ENCODE measurements at regions not wholly inside any gene's neighbourhood (a gene's known extent, or its start where the extent isn't known, plus 50 kb on each side); places are given as distances from the start of the nearest gene placed in this dataset.
"Not testable (repeated sequence)": the region's sequence is repeated elsewhere in the genome, so short reads cannot be mapped to it uniquely, and the experiment has no call there.

DNA sequence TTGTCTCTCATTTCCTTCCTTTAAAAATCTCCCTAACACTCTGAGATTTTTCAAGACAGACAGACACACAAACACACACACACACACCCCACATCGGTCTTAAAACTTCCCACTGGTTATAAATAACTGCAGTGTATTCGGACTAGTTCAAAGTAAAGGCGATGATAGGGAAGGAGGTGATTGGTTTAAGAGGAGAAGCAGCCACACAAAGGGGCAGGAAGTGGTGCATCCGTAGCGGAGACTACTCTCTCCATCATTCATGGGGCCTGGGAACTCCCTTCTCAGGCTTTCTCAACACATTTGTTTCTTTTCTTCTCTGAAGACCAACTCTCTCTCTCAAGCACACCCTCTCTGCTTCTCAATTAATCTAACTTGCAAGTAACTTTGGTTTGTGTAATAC, 149.1 kb upstream of the DPP10 start:
- no peak overlapping the region for H3K27ac ChIP-seq (ENCODE audit: low read depth, low read length)
- Mint-ChIP-seq H3K4me1 (no peaks in the 10 kb centered on the region), H3K27ac (no peak overlapping the region), H3K4me3 (no peak overlapping the region), H3K9me3 (peaks cover 0 to 7% (median 2%) of the 10 kb centered on the region in 11 donors), H3K27me3 (peaks cover 0 to 34% (median 16%) of the 10 kb centered on the region in 5 donors), H3K36me3 (no peaks in the 10 kb centered on the region)
- H3K9me3 ChIP-seq (ENCODE audit: control insufficient read depth in 2 of 3, low read length in 3 of 3), result no peaks in the 10 kb centered on the region
- no peaks in the 10 kb centered on the region for H3K27me3 ChIP-seq (ENCODE audit: control insufficient read depth in 2 of 2, insufficient read depth in 2 of 2, low read length in 2 of 2)
- H3K36me3 ChIP-seq (ENCODE audit: control insufficient read depth in 2 of 3, insufficient read depth in 3 of 3, low read length in 3 of 3), result no peaks in the 10 kb centered on the region
- H3K4me3 ChIP-seq (ENCODE audit: low read length), result no peak overlapping the region
- CTCF ChIA-PET, result no interaction called here
- POLR2A ChIA-PET, result no interaction called here
- H3K4me1 ChIP-seq (ENCODE audit: control insufficient read depth in 2 of 2, insufficient read depth in 2 of 2, low read length in 2 of 2), result no peaks in the 10 kb centered on the region
- DNase-seq, result no peak
- intact Hi-C loops (cut with micrococcal nuclease), result no loop called here
- no peak for ATAC-seq

DNA sequence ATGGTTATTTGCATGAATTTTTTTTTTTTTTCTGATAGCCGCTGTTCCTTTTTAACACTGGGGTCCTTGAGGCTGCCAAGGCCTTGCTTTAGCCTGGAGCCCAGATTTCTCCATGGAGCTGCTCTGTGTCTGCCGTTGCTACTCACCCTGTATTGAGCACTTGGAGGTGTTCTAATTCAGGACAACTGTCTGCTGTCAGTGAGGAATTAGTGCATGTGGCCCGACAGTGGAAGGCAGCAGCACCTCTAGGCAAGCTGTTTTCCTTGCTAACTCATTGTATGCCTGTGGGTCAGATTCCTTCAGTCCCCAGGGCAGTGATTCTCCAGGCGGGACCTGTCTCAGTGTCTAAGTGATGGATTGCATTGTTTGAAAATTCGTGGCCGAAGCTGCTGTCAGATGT, 147.7 kb upstream of the DPP10 start:
- Mint-ChIP-seq H3K36me3 (no peaks in the 10 kb centered on the region), H3K27ac (no peak overlapping the region), H3K4me1 (no peaks in the 10 kb centered on the region), H3K9me3 (peaks cover 0 to 7% (median 0%) of the 10 kb centered on the region in 11 donors), H3K4me3 (no peak overlapping the region), H3K27me3 (peaks cover 0 to 34% (median 17%) of the 10 kb centered on the region in 5 donors)
- intact Hi-C loops (cut with micrococcal nuclease), result no loop called here
- ATAC-seq (no peak), DNase-seq (no peak)
- ChIA-PET CTCF (no interaction called here), POLR2A (no interaction called here)
- no peaks in the 10 kb centered on the region for H3K27me3 ChIP-seq (ENCODE audit: control insufficient read depth in 2 of 2, insufficient read depth in 2 of 2, low read length in 2 of 2)
- H3K4me1 ChIP-seq (ENCODE audit: control insufficient read depth in 2 of 2, insufficient read depth in 2 of 2, low read length in 2 of 2), result no peaks in the 10 kb centered on the region
- H3K9me3 ChIP-seq (ENCODE audit: control insufficient read depth in 2 of 3, low read length in 3 of 3), result no peaks in the 10 kb centered on the region
- no peaks in the 10 kb centered on the region for H3K36me3 ChIP-seq (ENCODE audit: control insufficient read depth in 2 of 3, insufficient read depth in 3 of 3, low read length in 3 of 3)
- no peak overlapping the region for H3K4me3 ChIP-seq (ENCODE audit: low read length)
- H3K27ac ChIP-seq (ENCODE audit: low read depth, low read length), result no peak overlapping the region

DNA sequence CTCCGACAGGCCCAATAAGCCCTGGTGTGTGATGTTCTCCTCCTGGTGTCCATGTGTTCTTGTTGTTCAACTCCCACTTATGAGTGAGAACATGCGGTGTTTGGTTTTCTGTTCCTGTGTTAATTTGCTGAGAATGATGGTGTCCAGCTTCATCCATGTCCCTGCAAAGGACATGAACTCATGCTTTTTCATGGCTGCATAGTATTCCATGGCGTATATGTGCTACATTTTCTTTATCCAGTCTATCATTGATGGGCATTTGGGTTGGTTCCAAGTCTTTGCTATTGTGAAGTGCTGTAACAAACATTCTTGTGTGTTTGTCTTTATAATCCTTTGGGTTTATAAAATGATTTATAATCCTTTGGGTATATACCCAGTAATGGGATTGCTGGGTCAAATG, 142.1 kb upstream of the DPP10 start:
- CTCF ChIA-PET, result not testable (repeated sequence)
- peaks cover 0 to 21% (median 8%) of the 10 kb centered on the region in 11 donors for H3K9me3 Mint-ChIP-seq

DNA sequence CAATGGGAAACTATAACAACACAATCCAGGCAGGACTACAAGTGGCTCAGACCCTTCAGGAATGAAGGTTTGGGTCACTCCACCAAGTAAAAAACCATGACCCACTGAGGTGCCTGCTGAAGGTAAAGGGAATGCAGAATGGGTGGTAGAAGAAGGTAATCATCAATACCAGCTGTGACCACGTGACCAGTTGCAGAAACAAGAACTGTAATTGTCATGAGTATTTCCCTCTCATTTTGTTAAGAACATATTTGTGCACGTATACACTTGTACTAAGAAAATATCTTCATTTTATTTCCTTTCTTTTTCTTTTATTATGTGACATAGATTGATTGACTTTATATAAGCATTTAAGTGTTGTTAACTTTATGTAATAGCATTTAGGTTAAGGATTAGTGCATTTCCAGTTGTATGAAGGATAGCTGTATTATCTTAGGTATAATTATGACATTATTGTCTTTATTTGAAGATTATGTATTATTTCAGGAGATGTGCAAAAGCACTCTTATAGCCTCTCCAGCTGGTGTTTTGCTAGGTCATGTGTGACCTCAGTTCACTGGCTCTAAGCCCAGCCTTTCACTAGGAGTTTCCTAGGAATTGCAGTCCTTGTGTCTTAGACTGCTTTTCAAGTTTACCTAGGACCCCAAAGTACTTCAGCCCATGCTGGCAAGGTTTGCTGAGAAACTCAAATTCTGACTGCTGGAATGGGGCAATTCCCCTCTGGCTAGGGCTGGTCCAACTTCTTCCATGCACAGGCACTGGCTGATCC, 125.7 kb upstream of the DPP10 start:
- no peaks in the 10 kb centered on the region for H3K4me1 Mint-ChIP-seq
- DNase-seq (no peak), ATAC-seq (no peak)
- ChIA-PET CTCF (no interaction called here), POLR2A (no interaction called here)
- intact Hi-C loops (cut with micrococcal nuclease), result no loop called here
- H3K4me1 ChIP-seq (ENCODE audit: control insufficient read depth in 2 of 2, insufficient read depth in 2 of 2, low read length in 2 of 2), result no peaks in the 10 kb centered on the region
- H3K27ac ChIP-seq (ENCODE audit: low read depth, low read length), result no peak overlapping the region
- no peak overlapping the region for H3K4me3 Mint-ChIP-seq
- no peaks in the 10 kb centered on the region for H3K27me3 ChIP-seq (ENCODE audit: control insufficient read depth in 2 of 2, insufficient read depth in 2 of 2, low read length in 2 of 2)
- no peaks in the 10 kb centered on the region for H3K36me3 Mint-ChIP-seq
- H3K27ac Mint-ChIP-seq, result no peak overlapping the region
- no peaks in the 10 kb centered on the region for H3K9me3 ChIP-seq (ENCODE audit: control insufficient read depth in 2 of 3, low read length in 3 of 3)
- H3K27me3 Mint-ChIP-seq, result peaks cover 0 to 16% (median 4%) of the 10 kb centered on the region in 5 donors
- H3K36me3 ChIP-seq (ENCODE audit: control insufficient read depth in 2 of 3, insufficient read depth in 3 of 3, low read length in 3 of 3), result no peaks in the 10 kb centered on the region
- no peak overlapping the region for H3K4me3 ChIP-seq (ENCODE audit: low read length)
- H3K9me3 Mint-ChIP-seq, result peaks cover 0 to 4% (median 0%) of the 10 kb centered on the region in 11 donors

More for the DNA sequence above, 142.1 kb upstream of the DPP10 start:
- H3K36me3 Mint-ChIP-seq; H3K4me1 Mint-ChIP-seq; H3K4me1 ChIP-seq (ENCODE audit: control insufficient read depth in 2 of 2, insufficient read depth in 2 of 2, low read length in 2 of 2); ATAC-seq; H3K9me3 ChIP-seq (ENCODE audit: control insufficient read depth in 2 of 3, low read length in 3 of 3); intact Hi-C loops (cut with micrococcal nuclease); H3K27me3 ChIP-seq (ENCODE audit: control insufficient read depth in 2 of 2, insufficient read depth in 2 of 2, low read length in 2 of 2); POLR2A ChIA-PET; H3K4me3 ChIP-seq (ENCODE audit: low read length); H3K27ac Mint-ChIP-seq; H3K4me3 Mint-ChIP-seq; DNase-seq; H3K27ac ChIP-seq (ENCODE audit: low read depth, low read length); H3K36me3 ChIP-seq (ENCODE audit: control insufficient read depth in 2 of 3, insufficient read depth in 3 of 3, low read length in 3 of 3): not testable (repeated sequence)
- peaks cover 0 to 29% (median 8%) of the 10 kb centered on the region in 5 donors for H3K27me3 Mint-ChIP-seq

DNA sequence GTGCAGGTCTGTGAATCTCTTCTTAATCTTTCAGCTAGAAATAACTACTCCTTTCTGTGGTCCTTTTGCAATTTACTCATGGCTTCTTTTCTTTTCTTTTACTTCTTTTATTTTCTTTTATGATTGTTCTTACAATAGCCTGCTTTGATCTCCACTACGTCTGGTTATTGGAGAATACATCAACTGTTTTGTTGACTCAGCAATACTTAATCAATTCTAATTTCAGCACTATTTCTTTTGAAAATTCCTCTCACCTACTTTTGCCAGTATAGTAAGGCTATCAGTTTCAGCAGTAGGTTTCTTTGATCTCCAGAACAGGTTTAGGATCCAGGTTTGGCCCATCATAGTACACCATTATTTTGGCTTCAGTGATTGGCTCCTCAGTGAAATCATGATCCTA, 111.8 kb upstream of the DPP10 start:
- Mint-ChIP-seq H3K4me3 (no peak overlapping the region), H3K27me3 (peaks cover 0 to 38% (median 27%) of the 10 kb centered on the region in 5 donors), H3K4me1 (no peaks in the 10 kb centered on the region), H3K9me3 (peaks cover 0 to 6% (median 0%) of the 10 kb centered on the region in 11 donors), H3K27ac (no peak overlapping the region), H3K36me3 (peaks cover 0 to 3% (median 0%) of the 10 kb centered on the region in 5 donors)
- no peak overlapping the region for H3K4me3 ChIP-seq (ENCODE audit: low read length)
- H3K4me1 ChIP-seq (ENCODE audit: control insufficient read depth in 2 of 2, insufficient read depth in 2 of 2, low read length in 2 of 2), result no peaks in the 10 kb centered on the region
- intact Hi-C loops (cut with micrococcal nuclease), result no loop called here
- no peaks in the 10 kb centered on the region for H3K9me3 ChIP-seq (ENCODE audit: control insufficient read depth in 2 of 3, low read length in 3 of 3)
- no peak overlapping the region for H3K27ac ChIP-seq (ENCODE audit: low read depth, low read length)
- H3K27me3 ChIP-seq (ENCODE audit: control insufficient read depth in 2 of 2, insufficient read depth in 2 of 2, low read length in 2 of 2), result no peaks in the 10 kb centered on the region
- ATAC-seq (no peak), DNase-seq (no peak)
- CTCF ChIA-PET, result no interaction called here
- POLR2A ChIA-PET, result no interaction called here
- no peaks in the 10 kb centered on the region for H3K36me3 ChIP-seq (ENCODE audit: control insufficient read depth in 2 of 3, insufficient read depth in 3 of 3, low read length in 3 of 3)

DNA sequence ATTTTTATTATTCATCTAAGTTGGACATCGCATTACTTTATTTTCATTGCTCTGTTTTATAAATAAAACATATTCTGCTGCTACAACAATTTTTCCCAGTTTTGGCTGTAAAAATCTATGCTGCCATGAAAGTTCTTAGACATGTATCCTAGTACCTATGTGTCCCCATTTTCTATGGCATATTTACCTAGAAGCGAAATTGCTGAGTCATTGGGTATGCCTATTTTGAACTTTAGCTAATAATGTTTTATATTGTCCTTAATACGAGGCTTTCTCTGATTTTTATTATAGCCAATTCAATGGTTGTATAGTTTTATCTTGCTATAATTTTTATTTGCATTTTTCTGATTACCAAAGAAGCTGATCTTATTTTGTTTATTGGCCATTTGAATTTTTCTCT, 110.5 kb upstream of the DPP10 start:
- ATAC-seq, result no peak
- Mint-ChIP-seq H3K27me3 (peaks cover 0 to 46% (median 34%) of the 10 kb centered on the region in 5 donors), H3K9me3 (peaks cover 0 to 7% (median 0%) of the 10 kb centered on the region in 11 donors), H3K36me3 (peaks cover 0 to 3% (median 0%) of the 10 kb centered on the region in 5 donors), H3K27ac (no peak overlapping the region), H3K4me3 (no peak overlapping the region), H3K4me1 (no peaks in the 10 kb centered on the region)
- Histone ChIP-seq H3K4me1 (ENCODE audit: control insufficient read depth in 2 of 2, insufficient read depth in 2 of 2, low read length in 2 of 2) (no peaks in the 10 kb centered on the region), H3K36me3 (ENCODE audit: control insufficient read depth in 2 of 3, insufficient read depth in 3 of 3, low read length in 3 of 3) (no peaks in the 10 kb centered on the region), H3K27ac (ENCODE audit: low read depth, low read length) (no peak overlapping the region), H3K4me3 (ENCODE audit: low read length) (no peak overlapping the region), H3K9me3 (ENCODE audit: control insufficient read depth in 2 of 3, low read length in 3 of 3) (no peaks in the 10 kb centered on the region), H3K27me3 (ENCODE audit: control insufficient read depth in 2 of 2, insufficient read depth in 2 of 2, low read length in 2 of 2) (no peaks in the 10 kb centered on the region)
- DNase-seq, result no peak
- ChIA-PET POLR2A (no interaction called here), CTCF (no interaction called here)
- intact Hi-C loops (cut with micrococcal nuclease), result no loop called here

DNA sequence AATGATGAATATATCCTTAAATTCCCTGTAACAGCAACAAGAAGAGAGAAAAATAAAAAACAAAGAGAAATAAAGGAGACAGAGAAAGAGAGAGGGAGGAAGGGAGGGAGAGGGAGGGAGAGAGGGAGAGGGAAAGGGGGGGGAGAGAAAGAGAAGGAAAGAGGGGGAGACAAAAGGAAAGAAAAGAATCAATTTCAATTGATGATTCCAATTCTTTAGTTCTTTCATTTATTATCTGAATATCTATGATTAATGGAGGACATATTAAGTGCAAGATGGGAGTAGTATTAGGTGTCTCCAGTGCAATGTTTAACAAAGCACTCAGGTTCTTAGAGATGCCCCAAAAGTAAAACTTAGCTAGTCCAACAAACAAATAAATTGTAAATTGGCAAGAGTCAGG, 97.2 kb upstream of the DPP10 start:
- no peaks in the 10 kb centered on the region for H3K27me3 ChIP-seq (ENCODE audit: control insufficient read depth in 2 of 2, insufficient read depth in 2 of 2, low read length in 2 of 2)
- Mint-ChIP-seq H3K4me1 (no peaks in the 10 kb centered on the region), H3K27ac (no peak overlapping the region), H3K9me3 (no peaks in the 10 kb centered on the region), H3K36me3 (no peaks in the 10 kb centered on the region), H3K27me3 (peaks cover 0 to 22% (median 7%) of the 10 kb centered on the region in 5 donors), H3K4me3 (no peak overlapping the region)
- intact Hi-C loops (cut with micrococcal nuclease), result no loop called here
- H3K36me3 ChIP-seq (ENCODE audit: control insufficient read depth in 2 of 3, insufficient read depth in 3 of 3, low read length in 3 of 3), result no peaks in the 10 kb centered on the region
- ChIA-PET CTCF (no interaction called here), POLR2A (no interaction called here)
- H3K27ac ChIP-seq (ENCODE audit: low read depth, low read length), result no peak overlapping the region
- no peaks in the 10 kb centered on the region for H3K4me1 ChIP-seq (ENCODE audit: control insufficient read depth in 2 of 2, insufficient read depth in 2 of 2, low read length in 2 of 2)
- DNase-seq (no peak), ATAC-seq (no peak)
- H3K9me3 ChIP-seq (ENCODE audit: control insufficient read depth in 2 of 3, low read length in 3 of 3), result no peaks in the 10 kb centered on the region
- no peak overlapping the region for H3K4me3 ChIP-seq (ENCODE audit: low read length)
